CD14-positive monocyte (primary cell): ENCODE measurements at regions not wholly inside any gene's neighbourhood (a gene's known extent, or its start where the extent isn't known, plus 50 kb on each side); places are given as distances from the start of the nearest gene placed in this dataset.

Source experiments
- DNase-seq, 3 donors: peaks; one replicate each; pipeline ENCODE4 v3.0.0-alpha.2; 2011 to 2022
- H2AFZ ChIP-seq: 2 replicates; pipeline ENCODE4 v1.6.0; 2012; ENCODE audit warnings: mild to moderate bottlenecking, low read depth, low read length, inconsistent platforms; ENCODE audit not compliant: insufficient read depth, poor library complexity, severe bottlenecking
- H3K27ac ChIP-seq, 2 donors: 1 replicate in 1 of 2; 2 replicates in 1 of 2; pipeline ENCODE4 v1.5.1; 2012 to 2013; ENCODE audit warnings: low read length in 2 of 2, control low read depth in 1 of 2, inconsistent platforms in 1 of 2, low read depth in 1 of 2, mild to moderate bottlenecking in 1 of 2
- H3K27me3 ChIP-seq, 2 donors: one replicate each; pipeline versions ENCODE4 v1.6.0 to v1.6.1; 2011 to 2013; ENCODE audit warnings: low read length in 2 of 2; ENCODE audit not compliant: control insufficient read depth in 2 of 2, insufficient read depth in 2 of 2
- H3K36me3 ChIP-seq, 2 donors: replicated peaks in 1 of 2; 1 replicate in 1 of 2; 2 replicates in 1 of 2; pipeline versions ENCODE4 v1.5.1 to v1.6.1; 2012 to 2013; ENCODE audit warnings: low read length in 2 of 2, control low read depth in 1 of 2, inconsistent platforms in 1 of 2, mild to moderate bottlenecking in 1 of 2; ENCODE audit not compliant: insufficient read depth in 2 of 2, control insufficient read depth in 1 of 2
- H3K4me1 ChIP-seq, 2 donors: 1 replicate in 1 of 2; 2 replicates in 1 of 2; pipeline versions ENCODE4 v1.5.1 to v1.6.1; 2012 to 2013; ENCODE audit warnings: low read length in 2 of 2, control low read depth in 1 of 2, inconsistent platforms in 1 of 2, mild to moderate bottlenecking in 1 of 2, moderate library complexity in 1 of 2; ENCODE audit not compliant: insufficient read depth in 2 of 2, control insufficient read depth in 1 of 2
- H3K4me2 ChIP-seq: replicated peaks from 2 replicates; pipeline ENCODE3; 2012; ENCODE audit warnings: low read length, moderate library complexity, mild to moderate bottlenecking; ENCODE audit not compliant: poor library complexity, severe bottlenecking; ENCODE audit errors: extremely low read depth
- H3K4me3 ChIP-seq, 3 experiments: fragments of 200-600 bp in 1 of 3; sonication (generic) in 1 of 3; replicated peaks in 1 of 3; 1 replicate in 2 of 3; 2 replicates in 1 of 3; pipeline ENCODE4 v1.5.1; 2011 to 2013; ENCODE audit warnings: low read length in 3 of 3, mild to moderate bottlenecking in 3 of 3, control low read depth in 2 of 3, low read depth in 2 of 3, inconsistent platforms in 1 of 3, moderate library complexity in 1 of 3
- H3K79me2 ChIP-seq: 2 replicates; pipeline ENCODE4 v1.6.0; 2012; ENCODE audit warnings: mild to moderate bottlenecking, control low read depth, inconsistent platforms, low read length, moderate library complexity; ENCODE audit not compliant: insufficient read depth
- H3K9ac ChIP-seq: 2 replicates; pipeline ENCODE4 v1.6.0; 2017; ENCODE audit warnings: low read length, mild to moderate bottlenecking; ENCODE audit not compliant: insufficient read depth, poor library complexity, severe bottlenecking
- H3K9me3 ChIP-seq, 2 donors: replicated peaks in 1 of 2; 1 replicate in 1 of 2; 2 replicates in 1 of 2; pipeline versions ENCODE4 v1.5.1 to v1.6.1; 2012 to 2013; ENCODE audit warnings: low read length in 2 of 2, control low read depth in 1 of 2; ENCODE audit not compliant: control insufficient read depth in 1 of 2, insufficient read depth in 1 of 2
- H4K20me1 ChIP-seq: 2 replicates; pipeline ENCODE4 v1.6.0; 2012; ENCODE audit warnings: mild to moderate bottlenecking, low read length, control low read depth, moderate library complexity; ENCODE audit not compliant: insufficient read depth
- H3K27ac Mint-ChIP-seq, 7 donors: one replicate each; pipeline ENCODE4 v1.8.0; 2020; ENCODE audit warnings: mild to moderate bottlenecking in 7 of 7, mixed read lengths in 7 of 7, moderate library complexity in 6 of 7, inconsistent platforms in 2 of 7
- H3K27me3 Mint-ChIP-seq, 3 donors: one replicate each; pipeline ENCODE4 v1.8.0; 2021 to 2022; ENCODE audit warnings: low read depth in 3 of 3, mild to moderate bottlenecking in 3 of 3, mixed read lengths in 3 of 3, moderate library complexity in 3 of 3, inconsistent platforms in 1 of 3
- H3K36me3 Mint-ChIP-seq, 2 donors: one replicate each; pipeline ENCODE4 v1.8.0; 2020; ENCODE audit warnings: mixed read lengths in 2 of 2, inconsistent platforms in 1 of 2, mild to moderate bottlenecking in 1 of 2
- H3K4me1 Mint-ChIP-seq: one replicate; pipeline ENCODE4 v1.8.0; 2020; ENCODE audit warnings: mild to moderate bottlenecking, mixed read lengths
- H3K4me3 Mint-ChIP-seq, 2 donors: one replicate each; pipeline ENCODE4 v1.8.0; 2020; ENCODE audit warnings: mild to moderate bottlenecking in 2 of 2, mixed read lengths in 2 of 2, moderate library complexity in 1 of 2
- H3K9me3 Mint-ChIP-seq, 7 donors: one replicate each; pipeline ENCODE4 v1.8.0; 2020 to 2022; ENCODE audit warnings: mixed read lengths in 7 of 7, mild to moderate bottlenecking in 6 of 7, moderate library complexity in 6 of 7, inconsistent platforms in 2 of 7
- CTCF ChIP-seq: fragments of 200-600 bp; IDR thresholded peaks from one replicate; pipeline ENCODE4 v1.8.0; 2022; ENCODE audit warnings: antibody characterized with exemption, mild to moderate bottlenecking
- WGBS: methylation state at CpG from one replicate; pipeline ENCODE4 v1.1.5; 2013; ENCODE audit warnings: missing lambda C conversion rate; ENCODE audit not compliant: insufficient coverage; 5-methylcytosine and 5-hydroxymethylcytosine counted together
- intact Hi-C, 2 donors: fragments of 100-400 bp; cut with micrococcal nuclease; formaldehyde crosslinking; loops; one replicate each; pipeline versions ENCODE4 v1.15.0 to v1.15.1; 2023

DNA sequence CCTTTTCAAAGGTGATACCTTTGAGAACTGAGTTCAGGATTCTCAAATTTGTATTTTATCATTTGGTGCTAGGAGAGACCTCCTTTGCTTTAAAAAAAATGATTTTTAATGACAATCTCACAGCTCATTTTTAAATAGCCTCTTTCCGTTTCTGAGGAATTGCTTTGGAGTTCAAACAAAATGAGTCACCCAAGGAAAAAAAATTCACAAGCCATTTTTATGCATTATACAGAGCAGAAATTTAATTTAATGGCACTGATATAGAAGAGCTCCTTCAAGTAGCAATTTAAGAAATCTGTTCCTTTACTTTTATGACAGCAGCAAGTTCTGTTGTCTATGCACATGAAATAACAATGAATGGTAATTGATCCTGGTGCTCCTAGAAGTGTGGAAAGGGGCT lies 337.9 kb upstream of the KCNMB2 start:
- no peak for DNase-seq
- intact Hi-C loops: no loop called here

DNA sequence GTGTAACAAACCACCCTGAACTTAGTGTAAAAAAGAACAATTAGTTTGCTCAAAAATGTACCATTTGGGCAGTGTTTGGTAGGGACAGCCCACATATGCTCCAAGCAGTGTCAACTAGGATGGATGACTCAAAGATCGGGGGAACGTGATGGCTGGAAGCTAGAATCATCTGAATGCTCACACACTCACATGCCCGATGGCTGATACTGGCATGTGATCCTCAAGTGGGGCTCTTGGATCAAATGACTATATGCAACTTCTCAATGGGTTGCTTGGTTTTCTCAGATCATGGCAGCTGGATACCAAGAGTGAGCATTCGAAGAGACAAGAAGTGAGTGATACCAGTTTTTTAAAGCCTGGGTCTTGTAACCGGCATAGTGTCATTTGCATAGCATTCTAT lies 335.9 kb upstream of the KCNMB2 start:
- TF ChIP-seq CTCF: no peak
- no peak overlapping the region for H3K4me3 ChIP-seq

More for the DNA sequence above, 337.9 kb upstream of the KCNMB2 start:
- no peaks in the 10 kb centered on the region for H3K36me3 ChIP-seq
- H3K79me2 ChIP-seq: no peaks in the 10 kb centered on the region
- no peak overlapping the region for H3K27ac Mint-ChIP-seq
- peaks cover 8% of the 10 kb centered on the region for H3K4me1 Mint-ChIP-seq
- no peak overlapping the region for H3K4me3 Mint-ChIP-seq
- H3K27me3 ChIP-seq: no peaks in the 10 kb centered on the region
- WGBS: no CpG with 5 or more reads among the region's 1 CpG
- no peak overlapping the region for H3K4me3 ChIP-seq
- H3K9me3 ChIP-seq: no peaks in the 10 kb centered on the region
- no peak for TF ChIP-seq CTCF
- H3K4me2 ChIP-seq: no peak overlapping the region
- no peak overlapping the region for H3K9ac ChIP-seq
- H3K9me3 Mint-ChIP-seq: no peaks in the 10 kb centered on the region
- no peaks in the 10 kb centered on the region for H3K4me1 ChIP-seq
- H3K27ac ChIP-seq: no peak overlapping the region
- peaks cover 0 to 1% of the 10 kb centered on the region in 2 donors for H3K36me3 Mint-ChIP-seq
- H4K20me1 ChIP-seq: no peaks in the 10 kb centered on the region
- no peak overlapping the region for H2AFZ ChIP-seq
- H3K27me3 Mint-ChIP-seq: no peaks in the 10 kb centered on the region

More for the DNA sequence above, 335.9 kb upstream of the KCNMB2 start:
- Histone ChIP-seq H3K4me1 (no peaks in the 10 kb centered on the region), H3K9ac (no peak overlapping the region), H3K27ac (no peak overlapping the region), H3K79me2 (no peaks in the 10 kb centered on the region), H2AFZ (no peak overlapping the region), H3K36me3 (no peaks in the 10 kb centered on the region), H4K20me1 (no peaks in the 10 kb centered on the region), H3K4me2 (no peak overlapping the region), H3K27me3 (no peaks in the 10 kb centered on the region), H3K9me3 (no peaks in the 10 kb centered on the region)
- WGBS: 100% methylated on average over 1 of the region's 5 CpGs
- Mint-ChIP-seq H3K36me3 (peaks cover 0 to 1% of the 10 kb centered on the region in 2 donors), H3K9me3 (no peaks in the 10 kb centered on the region), H3K27ac (no peak overlapping the region), H3K27me3 (no peaks in the 10 kb centered on the region), H3K4me1 (peaks cover 9% of the 10 kb centered on the region), H3K4me3 (no peak overlapping the region)
- intact Hi-C loops: no loop called here
- no peak for DNase-seq
